ENCODE measurements at regions not wholly inside any gene's neighbourhood (a gene's known extent, or its start where the extent isn't known, plus 50 kb on each side); places are given as distances from the start of the nearest gene placed in this dataset.
"Not testable (repeated sequence)": the region's sequence is repeated elsewhere in the genome, so short reads cannot be mapped to it uniquely, and the experiment has no call there.

DNA sequence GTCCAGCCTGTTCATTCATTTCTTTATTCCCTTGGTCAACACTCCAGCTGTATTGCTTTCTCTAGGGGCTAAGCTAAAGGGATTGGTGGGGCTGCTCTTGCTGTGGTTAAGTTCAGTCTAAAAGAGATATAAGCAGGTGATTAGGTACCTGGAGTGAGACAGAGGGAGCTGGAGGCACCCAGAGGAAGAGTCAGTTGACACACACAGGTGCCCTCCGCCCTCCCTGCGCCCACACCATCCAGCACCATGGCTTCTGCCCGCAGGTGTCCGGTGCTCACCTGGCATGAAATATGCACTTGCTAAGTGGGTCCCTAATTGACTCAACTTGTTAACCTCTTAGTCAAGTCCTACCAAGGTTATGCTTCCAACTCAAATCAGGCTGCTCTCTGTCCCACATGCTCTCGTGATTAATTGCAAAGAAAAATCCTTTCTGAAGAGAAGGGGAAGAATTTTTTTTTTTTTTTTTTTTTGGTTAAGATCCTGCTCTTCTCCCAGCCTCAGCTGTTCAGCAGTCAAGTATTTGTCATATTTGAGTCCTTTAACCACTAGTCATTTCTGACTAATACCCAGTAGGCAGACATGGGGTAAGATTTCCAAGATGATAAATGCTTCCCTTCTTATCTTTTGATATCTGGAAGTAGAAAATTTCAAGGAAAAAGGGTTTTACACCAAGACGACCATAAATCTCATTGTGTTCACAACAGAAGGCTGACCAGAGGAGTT is 199.8 kb upstream of the WSCD1 start:
- peak; percentile 2 for DNase-seq

DNA sequence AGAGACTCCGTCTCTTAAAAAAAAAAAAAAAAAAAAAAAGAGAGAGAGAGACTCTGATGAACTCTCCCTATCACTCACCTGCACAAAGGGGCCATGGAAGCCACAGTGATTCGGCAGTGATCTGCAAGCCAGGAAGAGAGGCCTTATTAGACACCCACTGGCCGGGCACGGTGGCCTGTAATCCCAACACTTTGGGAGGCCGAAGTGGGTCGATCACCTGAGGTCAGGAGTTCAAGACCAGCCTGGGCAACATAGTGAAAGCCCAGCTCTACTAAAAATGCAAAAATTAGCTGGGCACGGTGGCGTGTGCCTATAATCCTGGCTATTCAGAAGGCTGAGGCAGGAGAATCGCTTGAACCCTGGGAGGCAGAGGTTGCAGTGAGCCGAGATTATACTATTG is 198.5 kb upstream of the WSCD1 start:
- no peak for DNase-seq

DNA sequence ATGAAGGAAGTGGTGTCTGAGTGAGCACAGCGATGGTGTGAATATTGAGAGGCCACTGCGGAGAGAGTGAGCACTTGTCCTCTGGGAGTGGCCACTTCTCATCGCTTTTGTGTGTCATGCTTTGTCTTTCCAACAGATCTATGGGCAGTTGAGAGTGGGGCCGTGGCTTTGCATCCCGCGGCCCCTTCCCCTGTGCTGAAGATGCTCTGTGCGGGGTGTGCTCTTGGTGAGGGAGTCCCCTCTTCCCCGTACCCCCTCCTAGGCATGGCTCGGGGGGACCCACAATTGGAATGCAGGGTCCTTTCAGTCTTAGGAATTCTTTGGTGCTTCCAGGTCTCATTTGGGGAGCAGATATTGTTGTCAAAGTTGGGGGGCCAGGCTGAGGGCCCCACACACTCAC is 197.3 kb upstream of the WSCD1 start:
- no peak for DNase-seq

DNA sequence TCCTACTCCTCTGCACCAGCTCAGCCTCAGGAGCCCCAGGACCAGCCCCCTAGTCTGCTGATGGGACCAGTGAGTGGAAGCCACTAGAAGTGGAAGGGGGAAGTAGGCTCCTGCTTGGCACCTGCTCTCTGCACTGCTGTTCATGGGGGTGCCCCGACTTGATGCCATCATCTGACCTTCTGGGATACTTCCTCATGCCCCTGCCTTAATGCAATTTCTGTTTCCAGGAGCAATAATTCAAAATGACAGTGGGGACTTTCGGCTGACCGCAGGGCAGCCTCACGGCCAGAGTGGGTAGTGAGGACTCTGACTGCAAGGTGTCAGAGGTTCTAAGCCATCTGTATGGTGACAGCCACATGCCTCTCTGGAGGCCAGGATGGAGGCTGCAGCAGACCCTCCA is 196.4 kb upstream of the WSCD1 start:
- no peak for DNase-seq

DNA sequence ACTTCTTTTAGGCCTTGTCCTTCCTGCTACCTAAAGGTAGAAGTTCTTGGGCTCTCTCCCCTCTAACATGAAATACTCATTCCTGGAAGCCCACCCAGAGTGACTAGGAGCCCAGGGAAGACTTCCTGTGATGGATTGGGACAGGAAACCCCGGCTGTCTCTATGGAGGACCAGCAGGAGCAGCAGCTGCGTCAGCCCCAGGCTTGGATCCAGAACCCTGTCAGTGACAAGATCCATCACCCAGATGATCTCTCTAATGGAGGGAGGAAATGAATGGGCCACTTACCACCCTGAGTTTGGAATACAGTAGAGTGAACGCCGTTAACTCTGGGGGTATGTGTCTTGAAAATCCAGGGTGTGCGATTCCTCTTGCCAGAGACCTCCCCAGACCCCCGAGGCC is 195.7 kb upstream of the WSCD1 start:
- no peak for DNase-seq

DNA sequence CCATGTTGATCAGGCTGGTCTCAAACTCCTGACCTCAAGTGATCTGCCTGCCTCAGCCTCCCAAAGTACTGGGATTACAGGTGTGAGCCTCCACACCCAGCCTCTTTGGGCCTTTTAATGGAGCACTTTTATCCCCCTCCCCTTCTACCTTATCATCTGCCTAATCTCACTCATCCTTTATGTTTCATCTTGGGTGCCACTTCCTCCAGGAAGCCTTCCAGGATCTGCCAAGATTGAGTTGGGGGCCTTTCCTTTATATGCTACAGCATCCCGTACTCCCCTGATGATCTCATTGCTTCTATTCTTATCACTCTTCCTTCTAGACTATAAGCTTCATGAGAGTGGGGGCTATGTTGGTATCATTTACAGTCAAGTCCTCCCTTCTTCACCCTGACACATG is 192.8 kb upstream of the WSCD1 start:
- DNase-seq: no peak

DNA sequence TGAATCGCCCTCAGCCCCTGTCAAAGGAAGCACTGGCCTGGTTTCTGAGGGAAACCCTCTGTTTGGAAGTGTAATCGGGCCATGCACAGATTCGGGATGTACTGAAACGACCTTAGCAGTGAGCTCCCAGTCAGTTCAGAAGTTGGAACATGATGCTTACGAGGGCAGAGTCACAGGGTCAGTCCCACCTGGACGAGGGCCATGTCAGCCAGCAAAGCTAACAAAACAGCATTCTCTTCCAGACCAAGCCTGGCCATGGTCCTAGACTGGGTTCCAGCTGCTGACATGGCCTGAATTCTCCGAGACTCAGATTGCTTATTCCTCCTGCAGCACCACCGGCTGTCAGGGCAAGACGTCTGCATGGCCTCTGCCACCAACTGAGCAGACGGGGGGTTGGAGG is 192.2 kb upstream of the WSCD1 start:
- DNase-seq: no peak

DNA sequence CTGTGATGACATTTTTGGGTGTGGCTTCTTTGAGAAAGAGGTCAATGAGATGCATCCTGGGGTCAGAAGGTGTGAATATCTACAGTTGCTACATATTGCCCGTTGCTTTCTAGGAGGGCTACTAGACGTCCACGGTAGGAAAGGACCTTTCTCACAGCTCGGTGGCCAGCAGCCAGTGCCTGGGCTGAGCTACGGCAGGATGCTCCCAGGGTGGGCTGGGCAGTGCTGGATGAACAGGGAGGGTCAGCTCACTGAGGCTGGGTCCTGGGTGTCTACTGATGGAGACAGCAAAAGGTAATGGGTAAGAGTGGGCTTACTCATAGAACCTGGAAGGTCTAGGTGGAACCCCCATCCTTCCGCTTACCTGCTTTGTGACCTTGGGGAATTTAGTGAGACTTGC is 188.3 kb upstream of the WSCD1 start:
- no peak for DNase-seq

DNA sequence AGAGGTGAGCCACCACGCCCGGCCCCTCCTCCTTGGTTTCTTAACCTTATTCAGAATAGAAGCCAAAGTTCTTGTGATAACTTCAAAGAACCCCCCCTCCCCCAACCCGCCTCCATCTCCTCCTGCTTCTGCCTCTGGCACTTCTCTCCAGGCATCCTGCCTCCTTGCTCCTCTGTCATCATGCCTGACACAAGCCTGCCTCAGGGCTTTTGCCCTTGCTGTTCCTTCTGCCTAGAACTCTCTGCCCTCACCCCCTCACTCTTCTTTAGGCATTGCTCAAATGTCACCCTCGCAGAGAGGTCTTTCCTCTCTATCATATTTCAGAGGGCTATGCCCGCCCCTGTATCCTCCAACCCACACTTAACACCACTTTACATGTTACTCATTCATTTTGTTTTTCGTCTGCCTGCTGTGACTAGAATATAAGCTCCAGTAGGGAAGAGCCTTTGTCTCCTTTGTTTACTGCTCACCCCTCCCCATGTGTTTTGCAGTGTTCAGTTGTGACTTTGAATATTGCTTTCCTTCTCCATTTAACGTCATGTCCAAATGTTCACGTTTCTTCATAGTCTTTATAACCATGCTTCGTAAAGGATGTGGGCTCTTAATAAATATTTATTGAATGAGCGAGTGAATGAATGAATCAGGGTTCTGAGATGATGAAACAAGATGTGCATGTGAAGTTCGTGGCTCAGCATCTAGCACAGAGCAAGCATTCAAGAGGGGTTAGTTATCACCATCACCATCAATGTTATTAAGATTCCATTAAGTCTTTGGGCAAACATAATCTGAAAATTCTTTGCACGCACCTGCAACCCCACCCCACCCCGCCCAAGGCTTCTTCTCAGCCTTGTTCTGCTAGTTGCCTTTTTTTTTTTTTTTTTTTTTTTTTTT is 186.2 kb upstream of the WSCD1 start:
- no peak for DNase-seq

DNA sequence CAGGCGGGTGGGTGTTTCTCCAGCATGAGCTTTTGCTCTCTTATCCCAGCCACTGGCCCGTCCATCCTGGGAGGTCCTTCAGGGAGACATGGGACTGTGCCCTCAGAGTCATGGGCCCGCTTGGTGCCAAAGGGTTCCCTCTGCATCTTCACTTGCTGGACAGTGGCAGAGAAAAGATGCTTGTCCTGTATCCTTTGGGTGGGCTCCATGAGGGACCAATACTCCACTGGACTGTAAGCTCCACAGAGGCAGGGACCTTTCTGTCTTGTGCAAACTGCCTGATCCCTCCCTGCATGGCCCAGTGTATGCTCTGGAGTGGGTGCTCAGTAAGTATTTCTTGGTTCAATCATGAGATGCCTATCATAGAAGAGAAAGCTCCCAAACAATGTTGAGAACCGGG is 184.8 kb upstream of the WSCD1 start:
- no peak for DNase-seq

DNA sequence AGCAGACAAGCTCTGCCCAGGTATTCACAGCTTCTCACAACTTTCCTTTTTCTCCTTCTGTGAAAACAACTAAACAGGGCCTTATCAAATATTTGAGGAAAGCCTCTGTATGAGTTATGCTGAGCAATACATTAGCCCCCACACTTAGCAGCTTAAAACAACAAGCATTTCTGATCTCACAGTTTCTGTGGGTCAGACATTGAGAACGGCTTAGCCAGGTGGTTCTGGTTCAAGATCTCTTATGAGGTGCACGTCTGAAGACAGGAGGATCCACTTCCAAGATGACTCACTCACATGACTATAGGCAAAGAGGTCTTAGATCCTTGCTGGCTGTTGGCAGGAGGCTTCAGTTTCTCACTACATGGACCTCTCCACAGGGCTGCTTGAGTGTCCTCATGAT is 181.4 kb upstream of the WSCD1 start:
- no peak for DNase-seq

DNA sequence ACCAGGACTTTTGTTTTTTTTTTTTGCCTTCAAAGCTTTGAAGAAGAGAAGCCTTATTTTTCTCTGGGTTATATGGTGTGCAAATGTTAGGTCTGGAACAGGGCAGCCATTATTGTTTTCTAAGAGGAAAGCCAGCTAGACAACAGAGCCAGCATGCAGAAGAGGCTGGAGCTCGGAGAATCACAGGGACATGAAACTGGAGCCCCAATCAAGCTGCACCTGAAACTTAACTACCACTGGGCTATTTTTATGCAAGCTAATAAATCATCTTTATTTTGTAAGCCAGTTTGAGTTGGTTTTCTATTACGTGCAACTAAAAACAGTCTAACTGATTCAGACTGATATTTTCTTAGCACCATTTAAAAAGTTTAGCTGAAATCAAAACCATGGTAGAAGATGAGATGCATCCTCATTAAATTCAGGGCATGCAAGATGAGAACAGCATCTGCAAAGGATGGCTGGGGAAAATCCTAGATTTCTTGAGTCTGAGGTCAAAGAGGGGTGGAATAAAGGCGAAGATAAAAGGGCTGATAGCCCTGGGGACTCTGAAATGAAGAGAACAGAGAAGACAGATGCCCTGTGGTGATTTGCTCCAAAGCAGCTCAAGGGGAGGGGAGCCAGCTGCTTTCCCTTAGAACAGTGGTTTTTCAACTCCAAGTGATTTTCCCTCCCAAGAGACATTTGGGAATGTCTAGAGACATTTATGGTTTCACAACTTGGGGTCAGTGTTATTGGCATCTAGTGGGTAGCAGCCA is 177.1 kb upstream of the WSCD1 start:
- no peak for DNase-seq

DNA sequence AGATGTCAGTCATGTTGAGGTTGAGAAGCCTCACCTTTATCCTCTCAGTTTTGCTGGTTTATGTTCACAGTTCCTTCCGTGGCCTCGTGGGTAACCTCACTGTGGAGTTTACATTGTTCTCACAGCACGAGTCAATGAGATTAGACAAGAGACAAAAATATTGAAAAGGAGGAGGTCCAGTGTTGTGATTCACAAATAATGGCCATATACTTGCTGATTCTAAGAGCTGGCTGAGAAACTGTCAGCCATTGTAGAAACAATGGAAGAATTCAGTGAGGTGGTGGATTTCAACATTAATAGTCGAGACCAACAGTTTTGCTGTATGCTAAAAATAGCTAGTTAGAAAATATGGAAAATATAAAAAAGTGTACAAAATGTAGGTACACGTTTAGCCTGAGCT is 176.4 kb upstream of the WSCD1 start:
- DNase-seq: no peak

DNA sequence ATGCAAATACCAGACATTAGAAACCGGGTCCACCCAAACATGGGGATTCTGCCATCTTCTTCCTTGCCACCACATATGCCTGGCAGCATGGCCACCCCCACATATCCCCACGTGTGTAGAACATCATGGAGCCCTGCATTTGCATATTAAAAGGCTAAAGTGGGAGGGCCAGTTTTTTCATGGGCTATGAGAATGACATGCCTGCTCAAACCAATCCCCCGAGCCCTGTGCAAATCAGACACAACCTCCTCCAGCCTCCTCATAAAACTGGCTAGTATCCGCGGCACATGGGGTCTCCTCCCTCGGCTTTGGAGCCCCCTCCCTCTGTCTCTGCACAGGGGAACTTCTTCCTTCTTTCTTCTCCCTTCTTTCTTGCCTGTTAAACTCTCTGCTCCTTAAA is 174.9 kb upstream of the WSCD1 start:
- DNase-seq: no peak

DNA sequence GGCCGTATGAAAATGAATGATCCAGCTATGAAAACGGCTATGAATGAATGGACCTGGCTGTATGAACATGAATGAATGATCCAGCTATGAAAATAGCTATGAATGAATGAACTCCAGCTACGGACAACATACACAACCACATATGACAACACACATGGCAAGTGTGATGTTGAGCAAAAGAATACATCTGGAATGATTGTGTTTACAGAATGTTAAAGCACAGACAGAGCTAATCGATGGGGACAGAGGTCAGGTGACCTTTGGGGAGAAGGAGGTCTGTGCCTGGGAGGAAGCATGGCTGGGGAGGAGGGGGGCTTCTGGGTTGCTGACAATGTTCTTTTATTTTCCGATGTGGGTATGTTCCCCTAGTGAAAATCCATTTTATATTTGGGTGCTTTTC is 174.0 kb upstream of the WSCD1 start:
- no peak for DNase-seq

DNA sequence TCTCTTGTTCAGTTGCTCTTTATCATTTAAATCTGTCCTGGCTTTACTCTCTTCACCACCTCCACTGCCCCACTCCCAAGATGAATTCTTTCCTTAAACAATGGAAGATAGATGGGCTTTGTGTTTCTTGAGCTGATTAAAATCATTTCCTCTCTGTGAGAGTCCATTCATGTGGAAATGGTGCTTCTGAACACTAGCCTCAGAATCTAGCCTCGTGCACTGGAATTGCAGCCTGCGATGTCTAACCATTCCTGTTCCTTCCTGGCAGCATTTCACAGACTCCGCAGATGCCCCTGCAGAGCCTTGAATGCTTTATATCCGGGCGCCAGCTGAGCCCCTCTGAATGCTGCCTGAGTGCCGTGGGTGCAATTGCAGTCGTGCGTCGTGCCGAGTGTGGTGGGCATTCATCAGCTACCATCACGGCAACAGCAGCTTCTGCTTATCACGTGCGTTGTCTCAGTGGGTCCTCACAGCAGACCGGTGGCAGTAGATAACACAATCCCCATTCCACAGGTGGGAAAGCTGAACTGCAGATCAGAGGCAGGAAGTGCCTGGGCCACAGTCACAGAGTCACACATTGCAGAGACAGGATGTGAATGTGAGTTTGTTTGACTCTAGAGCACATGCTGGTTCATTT is 172.8 kb upstream of the WSCD1 start:
- DNase-seq: no peak

DNA sequence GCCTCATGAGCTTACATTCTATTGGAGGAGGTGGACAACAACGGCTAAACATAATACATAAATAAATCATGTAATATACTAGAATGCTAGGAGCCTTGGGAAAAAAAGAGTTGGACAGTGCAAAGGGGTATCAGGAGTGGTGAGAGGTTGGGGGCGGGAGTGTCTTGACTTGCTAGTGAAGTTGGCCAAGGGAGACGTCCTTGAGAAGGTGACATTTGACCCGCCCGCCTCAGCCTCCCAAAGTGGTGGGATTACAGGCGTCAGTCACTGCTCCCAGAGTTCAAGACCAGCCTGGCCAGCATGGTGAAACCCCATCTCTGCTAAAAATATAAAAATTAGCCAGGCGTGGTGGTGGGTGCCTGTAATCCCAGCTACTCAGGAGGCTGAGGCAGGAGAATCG is 172.2 kb upstream of the WSCD1 start:
- DNase-seq: not testable (repeated sequence)

DNA sequence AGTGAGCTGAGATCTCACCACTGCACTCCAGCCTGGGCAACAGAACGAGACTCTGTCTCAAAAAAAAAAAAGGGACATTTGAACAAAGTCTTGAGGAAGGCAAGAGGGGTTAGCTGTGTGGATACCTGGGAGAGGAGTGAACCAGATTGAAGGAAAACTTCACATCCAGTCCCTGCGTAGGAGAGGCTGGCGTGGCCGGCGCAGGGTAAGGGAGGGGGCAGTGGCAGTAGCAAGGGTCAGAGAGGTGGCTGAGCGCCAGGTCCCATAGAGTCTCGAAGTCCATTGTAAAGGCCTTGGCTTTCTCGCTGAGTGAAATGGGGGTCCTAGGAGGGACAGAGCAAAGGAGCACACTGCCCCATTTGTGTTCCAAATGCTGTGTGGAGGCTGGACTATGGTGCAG is 171.8 kb upstream of the WSCD1 start:
- DNase-seq: no peak

DNA sequence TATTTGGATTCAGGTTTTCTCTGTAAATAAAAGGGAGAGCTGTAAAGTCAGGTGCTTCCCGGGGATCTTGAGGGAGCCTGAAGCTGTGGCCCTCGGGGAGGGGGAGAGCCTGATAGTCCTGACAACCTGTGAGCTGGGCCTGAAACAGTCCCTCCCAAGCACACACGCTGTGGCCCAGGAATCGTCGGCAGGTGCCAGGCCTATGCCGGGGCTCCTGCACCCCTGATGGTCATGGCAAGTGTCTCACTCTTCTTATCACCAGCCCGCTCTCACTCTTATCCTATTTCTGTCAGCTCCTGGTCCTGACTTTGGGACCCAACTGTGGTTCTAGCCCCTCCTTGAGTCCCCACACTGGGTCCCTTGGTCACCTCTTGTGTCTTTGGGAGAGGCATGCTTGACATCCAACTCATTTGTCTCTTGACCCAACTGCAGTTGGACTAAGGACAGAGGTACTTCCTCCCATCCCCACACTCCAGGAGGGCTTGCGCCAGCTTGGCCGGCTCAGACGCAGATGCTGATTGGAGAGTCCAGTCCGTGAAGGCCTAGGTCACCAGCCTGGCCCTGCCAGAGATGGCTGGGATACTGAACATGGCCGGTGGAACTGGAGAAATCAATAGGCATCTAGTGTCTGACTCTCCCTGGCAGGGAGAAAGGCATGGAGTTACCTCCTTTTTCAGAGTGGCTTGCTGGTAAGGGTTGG is 170.5 kb upstream of the WSCD1 start:
- no peak for DNase-seq

DNA sequence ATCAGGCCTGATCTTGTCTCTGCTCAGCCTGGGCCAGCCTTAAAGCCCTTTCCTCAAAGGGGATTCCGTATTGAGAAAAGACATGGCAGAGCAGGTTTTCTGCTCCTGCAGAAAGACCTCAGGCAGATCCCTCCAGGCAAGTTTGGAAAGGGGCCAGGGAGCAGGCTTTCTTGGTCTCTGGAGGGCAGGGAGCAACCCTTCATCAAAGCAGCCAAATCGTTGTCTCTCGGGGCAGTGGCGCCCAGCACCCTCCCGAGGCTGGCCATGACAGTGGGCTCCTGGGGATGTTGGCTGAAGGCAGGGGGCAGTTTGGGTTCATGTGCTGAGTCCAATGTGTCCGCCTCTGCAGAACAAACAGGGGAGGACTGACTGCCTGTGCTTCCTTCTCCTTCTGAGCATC is 168.4 kb upstream of the WSCD1 start:
- no peak for DNase-seq

DNA sequence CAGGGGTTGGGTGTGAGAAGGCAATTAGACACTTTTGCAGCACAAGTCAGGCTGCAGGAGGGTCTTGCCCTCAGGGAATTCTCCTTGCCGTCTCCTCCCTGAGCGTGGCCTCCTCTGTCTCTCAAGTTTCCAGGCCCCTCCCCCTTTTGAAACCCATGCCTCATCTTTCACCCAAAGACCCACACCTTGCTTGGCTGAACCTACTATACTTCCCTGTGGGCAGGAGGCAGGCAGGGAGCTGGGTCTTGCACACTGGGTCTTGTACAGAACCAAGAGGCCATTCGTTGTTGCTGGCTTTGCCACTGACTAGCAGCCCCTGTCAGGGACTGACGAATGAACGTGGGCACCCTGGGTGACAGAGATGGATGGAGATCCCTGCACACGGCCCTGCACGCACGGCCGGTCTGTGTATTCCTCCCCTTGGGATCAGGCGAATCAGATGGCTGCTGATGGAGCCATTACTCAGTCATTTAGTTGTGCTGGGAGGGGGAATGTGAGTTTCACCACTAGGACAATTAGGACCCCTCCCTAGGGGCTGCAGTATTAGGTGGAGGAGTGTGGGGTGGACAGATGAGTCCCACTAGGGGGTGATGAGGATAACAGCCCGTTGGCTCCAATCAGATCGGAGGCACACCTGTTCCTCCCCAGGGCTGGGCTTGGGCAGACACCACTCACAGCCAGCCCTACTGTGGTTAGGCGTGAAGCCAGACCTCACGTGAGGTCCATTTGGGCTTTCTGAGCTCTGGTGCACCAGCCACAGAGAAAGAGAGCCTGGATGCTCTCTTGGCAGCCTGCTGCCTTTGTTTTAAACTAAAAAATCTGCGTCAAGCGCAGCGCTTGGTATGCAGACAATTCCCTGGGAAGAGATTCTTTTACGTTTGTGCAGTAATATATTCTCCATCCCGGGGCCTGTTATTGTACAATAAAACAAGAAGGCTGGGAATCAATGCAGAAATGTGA is 167.7 kb upstream of the WSCD1 start:
- no peak for DNase-seq

Measured in HCEC 1CT (cell line).